GM23248 (cell line): ENCODE measurements at regions not wholly inside any gene's neighbourhood (a gene's known extent, or its start where the extent isn't known, plus 50 kb on each side); places are given as distances from the start of the nearest gene placed in this dataset. TPM values are rescaled to one million over a fixed set of nuclear protein-coding genes. Genes with fewer than 3 reads are reported as not detected.

Experiments
- microRNA-seq: library from miRNA; unstranded; fragments of <30 nt; microRNA quantifications from one replicate; pipeline ENCODE4, GENCODE V29; 2016; ENCODE audit warnings: borderline number of aligned reads
- small RNA-seq: library from RNA; depleted of rRNA; stranded (forward); fragments of <200 nt; gene quantifications from one replicate; pipeline ENCODE3, GENCODE V24; 2014; ENCODE audit warnings: low read depth, low replicate concordance

Small RNA genes in the stretch of these regions (microRNA-seq; reads per million reads assigned to microRNA genes)
- gene MIR4436B2: not detected

Small RNA genes in the stretch of these regions (small RNA-seq; reads per million reads assigned to genes)
- gene MIR4436B2: not detected
